Naive B cell (primary cell): ENCODE measurements at regions not wholly inside any gene's neighbourhood (a gene's known extent, or its start where the extent isn't known, plus 50 kb on each side); places are given as distances from the start of the nearest gene placed in this dataset.
A peak's percentile ranks its signal among the peaks of the same experiment; 100 is the strongest.

Experiments used
- ATAC-seq, 2 donors: fragments of 150-1000 bp; cut with Tn5 transposase; 2 replicates each; pipeline ENCODE4 v1.10.0; 2021; ENCODE audit warnings: low read depth in 2 of 2, mild to moderate bottlenecking in 2 of 2, moderate library complexity in 2 of 2
- DNase-seq: peaks from one replicate; pipeline ENCODE4 v3.0.0; 2022
- H3K27ac Mint-ChIP-seq, 6 donors: one replicate each; pipeline ENCODE4 v1.8.0; 2020 to 2022; ENCODE audit warnings: mild to moderate bottlenecking in 6 of 6, mixed read lengths in 6 of 6, moderate library complexity in 5 of 6, inconsistent platforms in 2 of 6
- H3K27me3 Mint-ChIP-seq, 3 donors: one replicate each; pipeline ENCODE4 v1.8.0; 2021 to 2022; ENCODE audit warnings: mixed read lengths in 3 of 3, mild to moderate bottlenecking in 1 of 3
- H3K36me3 Mint-ChIP-seq, 2 donors: one replicate each; pipeline ENCODE4 v1.8.0; 2020 to 2022; ENCODE audit warnings: mixed read lengths in 2 of 2, inconsistent platforms in 1 of 2, mild to moderate bottlenecking in 1 of 2
- H3K4me1 Mint-ChIP-seq, 3 donors: one replicate each; pipeline ENCODE4 v1.8.0; 2020 to 2022; ENCODE audit warnings: mixed read lengths in 3 of 3, inconsistent platforms in 1 of 3, mild to moderate bottlenecking in 1 of 3, moderate library complexity in 1 of 3
- H3K4me3 Mint-ChIP-seq, 8 donors: one replicate each; pipeline ENCODE4 v1.8.0; 2020 to 2022; ENCODE audit warnings: mild to moderate bottlenecking in 8 of 8, mixed read lengths in 8 of 8, moderate library complexity in 8 of 8, inconsistent platforms in 2 of 8
- H3K9me3 Mint-ChIP-seq, 7 donors: one replicate each; pipeline ENCODE4 v1.8.0; 2020 to 2022; ENCODE audit warnings: mixed read lengths in 7 of 7, mild to moderate bottlenecking in 5 of 7, inconsistent platforms in 2 of 7, moderate library complexity in 1 of 7

- ATAC-seq (no peak), DNase-seq (no peak)
- H3K4me1 Mint-ChIP-seq = no peaks in the 10 kb centered on the region
- H3K36me3 Mint-ChIP-seq = no peaks in the 10 kb centered on the region
- H3K9me3 Mint-ChIP-seq = peaks cover 0 to 6% (median 1%) of the 10 kb centered on the region in 7 donors
- H3K4me3 Mint-ChIP-seq = no peak overlapping the region
- no peak overlapping the region for H3K27ac Mint-ChIP-seq
- H3K27me3 Mint-ChIP-seq = no peaks in the 10 kb centered on the region
These were observed 56.6 kb downstream of the SLITRK1 start for GRCh38 chr13:83825676-83826075.

- no peak for DNase-seq
- Mint-ChIP-seq H3K36me3 (no peaks in the 10 kb centered on the region), H3K4me1 (no peaks in the 10 kb centered on the region), H3K27ac (no peak overlapping the region), H3K9me3 (peaks cover 0 to 2% (median 0%) of the 10 kb centered on the region in 7 donors), H3K27me3 (no peaks in the 10 kb centered on the region), H3K4me3 (no peak overlapping the region)
- no peak for ATAC-seq
These were observed 57.7 kb downstream of the SLITRK1 start for GRCh38 chr13:83824560-83824959.

GRCh38 chr13:83824120-83824519 lies 58.2 kb downstream of the SLITRK1 start:
- H3K27me3 Mint-ChIP-seq = no peaks in the 10 kb centered on the region
- DNase-seq (no peak), ATAC-seq (no peak)
- no peaks in the 10 kb centered on the region for H3K4me1 Mint-ChIP-seq
- no peak overlapping the region for H3K27ac Mint-ChIP-seq
- H3K36me3 Mint-ChIP-seq = no peaks in the 10 kb centered on the region
- peaks cover 0 to 2% (median 0%) of the 10 kb centered on the region in 7 donors for H3K9me3 Mint-ChIP-seq
- H3K4me3 Mint-ChIP-seq = no peak overlapping the region

- no peaks in the 10 kb centered on the region for H3K27me3 Mint-ChIP-seq
- H3K36me3 Mint-ChIP-seq = no peaks in the 10 kb centered on the region
- DNase-seq (no peak), ATAC-seq (no peak)
- peaks cover 0 to 9% (median 4%) of the 10 kb centered on the region in 7 donors for H3K9me3 Mint-ChIP-seq
- no peak overlapping the region for H3K4me3 Mint-ChIP-seq
- no peaks in the 10 kb centered on the region for H3K4me1 Mint-ChIP-seq
- no peak overlapping the region for H3K27ac Mint-ChIP-seq
These were observed 62.7 kb downstream of the SLITRK1 start for GRCh38 chr13:83819611-83820010.

- Mint-ChIP-seq H3K4me3 (no peak overlapping the region), H3K9me3 (peaks cover 0 to 9% (median 4%) of the 10 kb centered on the region in 7 donors), H3K36me3 (no peaks in the 10 kb centered on the region)
These were observed 63.1 kb downstream of the SLITRK1 start for GRCh38 chr13:83819156-83819555.

GRCh38 chr13:83816081-83816480 lies 66.2 kb downstream of the SLITRK1 start:
- ATAC-seq = no peak
- H3K4me3 Mint-ChIP-seq = no peak overlapping the region
- H3K27ac Mint-ChIP-seq = no peak overlapping the region
- no peaks in the 10 kb centered on the region for H3K4me1 Mint-ChIP-seq
- peaks cover 0 to 10% (median 5%) of the 10 kb centered on the region in 7 donors for H3K9me3 Mint-ChIP-seq
- DNase-seq = no peak
- no peaks in the 10 kb centered on the region for H3K27me3 Mint-ChIP-seq
- H3K36me3 Mint-ChIP-seq = no peaks in the 10 kb centered on the region

More at GRCh38 chr13:83819156-83819555, 63.1 kb downstream of the SLITRK1 start:
- DNase-seq = no peak
- H3K4me1 Mint-ChIP-seq = no peaks in the 10 kb centered on the region
- no peaks in the 10 kb centered on the region for H3K27me3 Mint-ChIP-seq
- no peak for ATAC-seq
- H3K27ac Mint-ChIP-seq = no peak overlapping the region

GRCh38 chr13:83815598-83815997 lies 66.7 kb downstream of the SLITRK1 start:
- Mint-ChIP-seq H3K27ac (no peak overlapping the region), H3K4me1 (no peaks in the 10 kb centered on the region), H3K36me3 (no peaks in the 10 kb centered on the region), H3K27me3 (no peaks in the 10 kb centered on the region), H3K9me3 (peaks cover 0 to 10% (median 5%) of the 10 kb centered on the region in 7 donors), H3K4me3 (no peak overlapping the region)
- DNase-seq (no peak), ATAC-seq (no peak)

- Mint-ChIP-seq H3K4me1 (no peaks in the 10 kb centered on the region), H3K9me3 (peaks cover 0 to 7% (median 2%) of the 10 kb centered on the region in 7 donors), H3K4me3 (no peak overlapping the region), H3K27me3 (no peaks in the 10 kb centered on the region), H3K27ac (no peak overlapping the region), H3K36me3 (no peaks in the 10 kb centered on the region)
- ATAC-seq (no peak), DNase-seq (no peak)
These were observed 72.1 kb downstream of the SLITRK1 start for GRCh38 chr13:83810136-83810535.

- H3K4me1 Mint-ChIP-seq = no peaks in the 10 kb centered on the region
- H3K27me3 Mint-ChIP-seq = no peaks in the 10 kb centered on the region
- ATAC-seq (no peak), DNase-seq (no peak)
- peaks cover 0 to 2% (median 0%) of the 10 kb centered on the region in 7 donors for H3K9me3 Mint-ChIP-seq
- H3K4me3 Mint-ChIP-seq = no peak overlapping the region
- H3K36me3 Mint-ChIP-seq = no peaks in the 10 kb centered on the region
- no peak overlapping the region for H3K27ac Mint-ChIP-seq
These were observed 77.8 kb downstream of the SLITRK1 start for GRCh38 chr13:83804356-83804962.

GRCh38 chr13:83798731-83799130 lies 83.5 kb downstream of the SLITRK1 start:
- no peaks in the 10 kb centered on the region for H3K36me3 Mint-ChIP-seq

GRCh38 chr13:83796364-83796763 lies 85.9 kb downstream of the SLITRK1 start:
- Mint-ChIP-seq H3K9me3 (peaks cover 0 to 2% (median 0%) of the 10 kb centered on the region in 7 donors), H3K36me3 (no peaks in the 10 kb centered on the region), H3K4me3 (no peak overlapping the region), H3K27ac (no peak overlapping the region), H3K27me3 (no peaks in the 10 kb centered on the region), H3K4me1 (no peaks in the 10 kb centered on the region)
- ATAC-seq (no peak), DNase-seq (no peak)

More at GRCh38 chr13:83798731-83799130, 83.5 kb downstream of the SLITRK1 start:
- DNase-seq (no peak), ATAC-seq (no peak)
- H3K27ac Mint-ChIP-seq = no peak overlapping the region
- H3K27me3 Mint-ChIP-seq = no peaks in the 10 kb centered on the region
- H3K4me1 Mint-ChIP-seq = no peaks in the 10 kb centered on the region
- no peak overlapping the region for H3K4me3 Mint-ChIP-seq
- H3K9me3 Mint-ChIP-seq = peaks cover 0 to 2% (median 1%) of the 10 kb centered on the region in 7 donors

GRCh38 chr13:83794583-83794982 lies 87.7 kb downstream of the SLITRK1 start:
- Mint-ChIP-seq H3K27ac (no peak overlapping the region), H3K4me3 (no peak overlapping the region), H3K36me3 (no peaks in the 10 kb centered on the region), H3K4me1 (no peaks in the 10 kb centered on the region), H3K9me3 (peaks cover 0 to 2% (median 0%) of the 10 kb centered on the region in 7 donors), H3K27me3 (no peaks in the 10 kb centered on the region)
- ATAC-seq = no peak
- no peak for DNase-seq

GRCh38 chr13:83780227-83780626 lies 102.0 kb downstream of the SLITRK1 start:
- H3K36me3 Mint-ChIP-seq = no peaks in the 10 kb centered on the region
- ATAC-seq (no peak), DNase-seq (no peak)
- H3K4me3 Mint-ChIP-seq = peak overlapping the region in 1 of 8 donors; percentile 71
- H3K27ac Mint-ChIP-seq = peak overlapping the region in 1 of 6 donors; percentile 42
- peaks cover 0 to 6% (median 1%) of the 10 kb centered on the region in 7 donors for H3K9me3 Mint-ChIP-seq
- no peaks in the 10 kb centered on the region for H3K27me3 Mint-ChIP-seq
- H3K4me1 Mint-ChIP-seq = no peaks in the 10 kb centered on the region

GRCh38 chr13:83773961-83774360 lies 108.3 kb downstream of the SLITRK1 start:
- H3K4me1 Mint-ChIP-seq = no peaks in the 10 kb centered on the region
- no peak for DNase-seq
- ATAC-seq = no peak
- no peaks in the 10 kb centered on the region for H3K36me3 Mint-ChIP-seq
- no peaks in the 10 kb centered on the region for H3K27me3 Mint-ChIP-seq
- H3K27ac Mint-ChIP-seq = no peak overlapping the region
- H3K4me3 Mint-ChIP-seq = no peak overlapping the region
- peaks cover 0 to 9% (median 3%) of the 10 kb centered on the region in 7 donors for H3K9me3 Mint-ChIP-seq
